Breast epithelium (tissue), 4 donors: ENCODE measurements at regions not wholly inside any gene's neighbourhood (a gene's known extent, or its start where the extent isn't known, plus 50 kb on each side); places are given as distances from the start of the nearest gene placed in this dataset.

Experiments used
- DNase-seq, 2 donors: peaks; one replicate each; pipeline ENCODE4 v3.0.0-alpha.2; 2019; ENCODE audit warnings: low spot score in 2 of 2
- H3K27ac ChIP-seq, 2 donors: fragments of 200-600 bp; sonication (generic) in 1 of 2; one replicate each; pipeline ENCODE4 v1.5.1; 2016 to 2019; ENCODE audit warnings: mild to moderate bottlenecking in 1 of 2
- H3K27me3 ChIP-seq, 2 donors: fragments of 200-600 bp; sonication (generic) in 1 of 2; one replicate each; pipeline versions ENCODE4 v1.5.1 to v1.6.0; 2017 to 2019; ENCODE audit warnings: control low read depth in 1 of 2, mild to moderate bottlenecking in 1 of 2
- H3K36me3 ChIP-seq: fragments of 200-600 bp; one replicate; pipeline ENCODE4 v1.5.1; 2019
- H3K4me1 ChIP-seq, 2 donors: fragments of 200-600 bp; sonication (generic); one replicate each; pipeline ENCODE4 v1.5.1; 2016 to 2019; ENCODE audit warnings: control low read depth in 1 of 2
- H3K4me3 ChIP-seq, 3 donors: fragments of 200-600 bp; sonication (generic); 1 replicate in 2 of 3; 2 replicates in 1 of 3; pipeline ENCODE4 v1.5.1; 2016 to 2019; ENCODE audit warnings: mild to moderate bottlenecking in 3 of 3, moderate library complexity in 2 of 3
- H3K9me3 ChIP-seq, 2 donors: fragments of 200-600 bp; sonication (generic) in 1 of 2; one replicate each; pipeline ENCODE4 v1.5.1; 2016 to 2019; ENCODE audit warnings: control low read depth in 1 of 2
- CTCF ChIP-seq, 3 donors: fragments of 450-650 bp; IDR thresholded peaks; one replicate each; pipeline ENCODE4 v1.5.1; 2016 to 2017; ENCODE audit warnings: antibody characterized with exemption in 3 of 3, mild to moderate bottlenecking in 3 of 3, moderate library complexity in 3 of 3
- POLR2A ChIP-seq: fragments of 450-650 bp; IDR thresholded peaks from one replicate; pipeline ENCODE4 v1.6.1; 2016; ENCODE audit warnings: antibody characterized with exemption, mild to moderate bottlenecking, moderate library complexity
- POLR2AphosphoS5 ChIP-seq, 3 donors: sonication (generic); formaldehyde crosslinking; IDR thresholded peaks; one replicate each; pipeline ENCODE4 v1.6.1; 2017; ENCODE audit warnings: antibody characterized with exemption in 3 of 3
- intact Hi-C: fragments of 100-400 bp; cut with DNase I; formaldehyde crosslinking; loops from one replicate; pipeline ENCODE4 v1.15.1; 2023; ENCODE audit warnings: low total_unique reads

GRCh38 chr6:166815629-166816028, 140.7 kb downstream of the RNASET2 start:
- H3K27me3 ChIP-seq, result no peaks in the 10 kb centered on the region
- intact Hi-C loops, result no loop called here
- H3K4me1 ChIP-seq, result no peaks in the 10 kb centered on the region
- no peak overlapping the region for H3K27ac ChIP-seq
- H3K36me3 ChIP-seq, result no peaks in the 10 kb centered on the region
- H3K9me3 ChIP-seq, result no peaks in the 10 kb centered on the region
- DNase-seq, result no peak
- H3K4me3 ChIP-seq, result no peak overlapping the region
- no peak for TF ChIP-seq CTCF (IDR thresholded peaks at IDR 0.05)
- no peak for TF ChIP-seq POLR2AphosphoS5 (IDR thresholded peaks at IDR 0.05)
- no peak for TF ChIP-seq POLR2A

- Histone ChIP-seq H3K36me3 (no peaks in the 10 kb centered on the region), H3K9me3 (no peaks in the 10 kb centered on the region), H3K4me3 (no peak overlapping the region), H3K27ac (no peak overlapping the region), H3K27me3 (no peaks in the 10 kb centered on the region), H3K4me1 (no peaks in the 10 kb centered on the region)
- DNase-seq, result no peak
- intact Hi-C loops, result no loop called here
- TF ChIP-seq POLR2AphosphoS5 (IDR thresholded peaks at IDR 0.05), result no peak
- no peak for TF ChIP-seq CTCF (IDR thresholded peaks at IDR 0.05)
- no peak for TF ChIP-seq POLR2A
Observed at GRCh38 chr6:166814390-166814789, 142.0 kb downstream of the RNASET2 start.

- Histone ChIP-seq H3K36me3 (no peaks in the 10 kb centered on the region), H3K9me3 (no peaks in the 10 kb centered on the region), H3K27me3 (no peaks in the 10 kb centered on the region), H3K27ac (no peak overlapping the region), H3K4me3 (no peak overlapping the region), H3K4me1 (no peaks in the 10 kb centered on the region)
- intact Hi-C loops, result no loop called here
- TF ChIP-seq POLR2A, result no peak
- TF ChIP-seq CTCF (IDR thresholded peaks at IDR 0.05), result no peak
- TF ChIP-seq POLR2AphosphoS5 (IDR thresholded peaks at IDR 0.05), result no peak
- no peak for DNase-seq
Observed at GRCh38 chr6:166813461-166813860, 142.9 kb downstream of the RNASET2 start.

GRCh38 chr6:166810864-166811263, 145.5 kb downstream of the RNASET2 start:
- peaks cover 13 to 25% of the 10 kb centered on the region in 2 donors for H3K9me3 ChIP-seq
- no peak overlapping the region for H3K27ac ChIP-seq
- no peak for DNase-seq
- no peaks in the 10 kb centered on the region for H3K27me3 ChIP-seq
- no peak overlapping the region for H3K4me3 ChIP-seq
- no peaks in the 10 kb centered on the region for H3K36me3 ChIP-seq
- intact Hi-C loops, result no loop called here
- TF ChIP-seq POLR2A (no peak), POLR2AphosphoS5 (IDR thresholded peaks at IDR 0.05) (no peak), CTCF (IDR thresholded peaks at IDR 0.05) (no peak)
- H3K4me1 ChIP-seq, result no peaks in the 10 kb centered on the region

GRCh38 chr6:166809721-166810120, 146.6 kb downstream of the RNASET2 start:
- no peak for DNase-seq
- no peak overlapping the region for H3K4me3 ChIP-seq
- peaks cover 13 to 33% of the 10 kb centered on the region in 2 donors for H3K9me3 ChIP-seq
- H3K27me3 ChIP-seq, result no peaks in the 10 kb centered on the region
- intact Hi-C loops, result no loop called here
- no peaks in the 10 kb centered on the region for H3K4me1 ChIP-seq
- no peak overlapping the region for H3K27ac ChIP-seq
- no peak for TF ChIP-seq POLR2AphosphoS5 (IDR thresholded peaks at IDR 0.05)
- TF ChIP-seq POLR2A, result no peak
- TF ChIP-seq CTCF (IDR thresholded peaks at IDR 0.05), result no peak
- no peaks in the 10 kb centered on the region for H3K36me3 ChIP-seq
